A549 (cell line): ENCODE measurements at regions not wholly inside any gene's neighbourhood (a gene's known extent, or its start where the extent isn't known, plus 50 kb on each side); places are given as distances from the start of the nearest gene placed in this dataset.

Experiments
- ATAC-seq, 2 experiments: fragments of 200-7000 bp in 1 of 2; fragments of >200 bp in 1 of 2; cut with Nextera tagmentation in 1 of 2; cut with Tn5 transposase in 1 of 2; 3 replicates each; pipeline versions ENCODE4 v1.8.0 to v1.9.1; 2018 to 2020; ENCODE audit warnings: mild to moderate bottlenecking in 1 of 2, moderate library complexity in 1 of 2
- CTCF ChIA-PET: fragments of 300-600 bp; sonication (Branson Sonifier 250); formaldehyde crosslinking; extraction: SDS; loops from one replicate; lab custom pipeline; 2021; ENCODE audit warnings: antibody characterized with exemption, inconsistent platforms; lab: Yijun Ruan, JAX
- POLR2A ChIA-PET: fragments of 350-600 bp; formaldehyde crosslinking; extraction: SDS; loops from one replicate; lab custom pipeline; 2021; ENCODE audit warnings: antibody characterized with exemption, inconsistent platforms; lab: Yijun Ruan, JAX
- DNase-seq, 2 experiments: peaks; one replicate each; pipeline versions ENCODE4 v3.0.0 to v3.0.0-alpha.2; 2011 to 2016; ENCODE audit warnings: low read depth in 1 of 2, low spot score in 1 of 2
- FAIRE-seq: peaks from 2 replicates; lab custom pipeline; 2011; peaks lifted over from hg19 to GRCh38; lab: Jason Lieb, UNC
- H3K27ac ChIP-seq, 2 experiments: fragments of >200 bp; sonication (Bioruptor Twin); formaldehyde crosslinking; 3 replicates each; pipeline ENCODE4 v1.5.1; 2016 to 2017
- H3K4me1 ChIP-seq: fragments of >200 bp; sonication (Bioruptor Twin); formaldehyde crosslinking; 3 replicates; pipeline ENCODE4 v1.6.1; 2016
- H3K4me2 ChIP-seq: fragments of >200 bp; sonication (Bioruptor Twin); formaldehyde crosslinking; 3 replicates; pipeline ENCODE4 v1.6.1; 2016
- H3K4me3 ChIP-seq: fragments of >200 bp; sonication (Bioruptor Twin); formaldehyde crosslinking; 3 replicates; pipeline ENCODE4 v1.5.1; 2016
- H3K9me3 ChIP-seq: fragments of >200 bp; sonication (Bioruptor Twin); formaldehyde crosslinking; 3 replicates; pipeline ENCODE4 v1.6.1; 2016
- ATOH8 ChIP-seq: fragments of 250-450 bp; sonication (Bioruptor Pico); IDR thresholded peaks from 2 replicates; pipeline ENCODE4 v1.5.0; 2020; ENCODE audit warnings: low read depth, mild to moderate bottlenecking, moderate library complexity
- BHLHE40 ChIP-seq: IDR thresholded peaks from 2 replicates; pipeline ENCODE4 v1.6.1; 2012; ENCODE audit warnings: low read depth, low read length, inconsistent platforms
- CHD4 ChIP-seq: fragments of 200-600 bp; sonication (generic); IDR thresholded peaks from 2 replicates; pipeline ENCODE4 v1.6.1; 2016; ENCODE audit warnings: antibody characterized with exemption, mild to moderate bottlenecking, borderline replicate concordance
- CTCF ChIP-seq: fragments of >200 bp; sonication (Bioruptor Twin); formaldehyde crosslinking; IDR thresholded peaks from 3 replicates; pipeline ENCODE4 v1.5.1; 2016
- EHF ChIP-seq: fragments of 250-450 bp; sonication (Bioruptor Pico); IDR thresholded peaks from 2 replicates; pipeline ENCODE4 v1.5.0; 2020; ENCODE audit warnings: mild to moderate bottlenecking
- EHMT2 ChIP-seq: fragments of 200-600 bp; sonication (generic); IDR thresholded peaks from 2 replicates; pipeline ENCODE4 v1.6.1; 2016; ENCODE audit warnings: antibody characterized with exemption, low read depth, mild to moderate bottlenecking, moderate library complexity
- ESRRA ChIP-seq: fragments of 150-350 bp; IDR thresholded peaks from 2 replicates; pipeline ENCODE4 v1.6.1; 2014; ENCODE audit warnings: mild to moderate bottlenecking, low read length, borderline replicate concordance
- FOSL2 ChIP-seq, 2 experiments: fragments of 450-650 bp in 1 of 2; fragments of >200 bp in 1 of 2; sonication (Bioruptor Twin) in 1 of 2; formaldehyde crosslinking; IDR thresholded peaks; 2 replicates each; pipeline versions ENCODE4 v1.5.0 to v1.6.1; 2016 to 2020; ENCODE audit warnings: mild to moderate bottlenecking in 1 of 2, moderate library complexity in 1 of 2
- HDAC2 ChIP-seq: fragments of 200-600 bp; sonication (generic); IDR thresholded peaks from 2 replicates; pipeline ENCODE4 v1.6.1; 2016
- HES2 ChIP-seq: fragments of >200 bp; sonication (Bioruptor Twin); formaldehyde crosslinking; IDR thresholded peaks from 2 replicates; pipeline ENCODE4 v1.6.1; 2016
- HOXA7 ChIP-seq: fragments of 250-450 bp; sonication (Bioruptor Pico); IDR thresholded peaks from 2 replicates; pipeline ENCODE4 v1.5.0; 2020; ENCODE audit warnings: mild to moderate bottlenecking, moderate library complexity
- HOXB5 ChIP-seq: fragments of 250-450 bp; sonication (Bioruptor Pico); IDR thresholded peaks from 2 replicates; pipeline ENCODE4 v1.5.0; 2020; ENCODE audit warnings: mild to moderate bottlenecking, moderate library complexity
- MAFK ChIP-seq: fragments of 450-650 bp; IDR thresholded peaks from 2 replicates; pipeline ENCODE4 v1.6.1; 2014; ENCODE audit not compliant: partially characterized antibody
- MAX ChIP-seq: IDR thresholded peaks from 2 replicates; pipeline ENCODE4 v1.6.1; 2012
- MAZ ChIP-seq: fragments of 150-350 bp; IDR thresholded peaks from 2 replicates; pipeline ENCODE4 v1.6.1; 2014; ENCODE audit warnings: antibody characterized with exemption, low read depth, low read length, borderline replicate concordance
- NPAS2 ChIP-seq: fragments of 250-450 bp; sonication (Bioruptor Pico); IDR thresholded peaks from 2 replicates; pipeline ENCODE4 v1.8.0; 2022; ENCODE audit warnings: mild to moderate bottlenecking, moderate library complexity, borderline replicate concordance
- RAD21 ChIP-seq, 2 experiments: fragments of >200 bp in 1 of 2; sonication (Bioruptor Twin) in 1 of 2; formaldehyde crosslinking in 1 of 2; IDR thresholded peaks in 1 of 2; conservative IDR thresholded peaks in 1 of 2; 2 replicates in 1 of 2; 3 replicates in 1 of 2; pipeline ENCODE4 v1.6.1; 2012 to 2018; ENCODE audit warnings: inconsistent platforms in 1 of 2
- SMC3 ChIP-seq: fragments of >200 bp; sonication (Bioruptor Twin); formaldehyde crosslinking; IDR thresholded peaks from 3 replicates; pipeline ENCODE4 v1.6.1; 2018; ENCODE audit warnings: inconsistent platforms
- USF2 ChIP-seq: fragments of 450-650 bp; IDR thresholded peaks from 2 replicates; pipeline ENCODE4 v1.6.1; 2014; ENCODE audit warnings: antibody characterized with exemption
- ZC3H11A ChIP-seq: fragments of 450-650 bp; IDR thresholded peaks from 2 replicates; pipeline ENCODE4 v1.6.1; 2014; ENCODE audit warnings: antibody characterized with exemption, mild to moderate bottlenecking
- ZNF302 ChIP-seq: fragments of 250-450 bp; sonication (Bioruptor Pico); IDR thresholded peaks from 2 replicates; pipeline ENCODE4 v1.9.0; 2021; ENCODE audit warnings: inconsistent platforms, mild to moderate bottlenecking, moderate library complexity
- WGBS: methylation state at CpG from one replicate; pipeline ENCODE4 v1.1.6; 2017; ENCODE audit errors: missing lambda C conversion rate; 5-methylcytosine and 5-hydroxymethylcytosine counted together

GRCh38 chr5:114702731-114703130 is 340.9 kb downstream of the KCNN2 start (continued):
- TF ChIP-seq HOXA7 (no peak), USF2 (no peak), CTCF (no peak)

- 0% methylated on average over 3 of the region's 3 CpGs for WGBS
- DNase-seq = no peak
- no peak for FAIRE-seq
- no peak for TF ChIP-seq BHLHE40
- TF ChIP-seq CTCF = no peak
- TF ChIP-seq HOXA7 = no peak
- TF ChIP-seq FOSL2 (IDR thresholded peaks at IDR 0.05) = no peak
- no peak for TF ChIP-seq FOSL2 (CRISPR knock-in tag; IDR thresholded peaks at IDR 0.05)
- TF ChIP-seq ZNF302 (CRISPR knock-in tag) = no peak
- no peak for TF ChIP-seq RAD21 (conservative IDR thresholded peaks at IDR 0.05 in 1 of 2, IDR thresholded peaks at IDR 0.05 in 1 of 2)
- no peak for TF ChIP-seq ATOH8
- no peak for TF ChIP-seq ESRRA
- no peak for TF ChIP-seq SMC3
- TF ChIP-seq EHMT2 = no peak
- TF ChIP-seq EHF (CRISPR knock-in tag) = no peak
- no peak for TF ChIP-seq MAFK
- TF ChIP-seq HES2 = no peak
- no peak for TF ChIP-seq CHD4
- TF ChIP-seq HDAC2 = no peak
- TF ChIP-seq, all 56 proteins: peak for 0
- Histone ChIP-seq H3K9me3 (no peaks in the 10 kb centered on the region), H3K4me2 (no peak overlapping the region), H3K27ac (no peak overlapping the region), H3K4me3 (no peak overlapping the region), H3K4me1 (no peaks in the 10 kb centered on the region)
- CTCF ChIA-PET = no interaction called here
- ATAC-seq = no peak
- POLR2A ChIA-PET = no interaction called here
Observed at GRCh38 chr5:114702136-114702535, 340.3 kb downstream of the KCNN2 start.

GRCh38 chr5:114700823-114701222 is 339.0 kb downstream of the KCNN2 start:
- no peak for FAIRE-seq
- ATAC-seq = no peak
- Histone ChIP-seq H3K27ac (no peak overlapping the region), H3K9me3 (no peaks in the 10 kb centered on the region), H3K4me1 (no peaks in the 10 kb centered on the region), H3K4me3 (no peak overlapping the region), H3K4me2 (no peak overlapping the region)
- no peak for DNase-seq
- ChIA-PET CTCF (interaction anchor here (0.9 kb wide), 1 partner anchor 304 kb away, joined by 3 read pairs; no protein-coding TSS in a partner anchor), POLR2A (no interaction called here)
- TF ChIP-seq NPAS2 (CRISPR knock-in tag) (no peak), MAX (no peak), ZNF302 (CRISPR knock-in tag) (no peak), ZC3H11A (no peak), MAZ (no peak), HOXB5 (CRISPR knock-in tag) (no peak)
- whole genome bisulfite sequencing = 20% methylated on average over 3 of the region's 3 CpGs
